Pulmonary artery endothelial cell (primary cell): ENCODE measurements at regions not wholly inside any gene's neighbourhood (a gene's known extent, or its start where the extent isn't known, plus 50 kb on each side); places are given as distances from the start of the nearest gene placed in this dataset.
"Not testable (repeated sequence)": the region's sequence is repeated elsewhere in the genome, so short reads cannot be mapped to it uniquely, and the experiment has no call there.

Experiments
- DNase-seq: peaks from one replicate; pipeline ENCODE4 v3.0.0-alpha.2; 2011; ENCODE audit warnings: low read depth, low spot score

DNA sequence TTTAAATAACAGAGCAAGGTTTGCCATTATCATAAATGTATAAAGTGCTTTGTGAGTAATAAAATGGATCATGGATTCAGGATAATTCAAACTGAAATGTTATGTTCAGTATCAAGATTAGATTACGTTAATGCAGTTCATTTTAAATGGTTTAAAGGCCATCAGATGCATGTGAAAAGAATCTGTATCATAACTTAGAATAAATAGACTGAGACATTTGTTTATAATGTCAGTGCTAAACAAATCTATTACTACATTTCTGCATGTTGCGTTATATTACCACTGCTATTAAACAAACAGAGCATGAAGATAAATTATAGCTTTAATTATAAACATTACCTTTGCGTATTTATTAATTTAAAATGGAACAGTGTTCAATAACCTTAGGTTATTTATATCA lies 160.2 kb downstream of the TOX3 start:
- DNase-seq = no peak

DNA sequence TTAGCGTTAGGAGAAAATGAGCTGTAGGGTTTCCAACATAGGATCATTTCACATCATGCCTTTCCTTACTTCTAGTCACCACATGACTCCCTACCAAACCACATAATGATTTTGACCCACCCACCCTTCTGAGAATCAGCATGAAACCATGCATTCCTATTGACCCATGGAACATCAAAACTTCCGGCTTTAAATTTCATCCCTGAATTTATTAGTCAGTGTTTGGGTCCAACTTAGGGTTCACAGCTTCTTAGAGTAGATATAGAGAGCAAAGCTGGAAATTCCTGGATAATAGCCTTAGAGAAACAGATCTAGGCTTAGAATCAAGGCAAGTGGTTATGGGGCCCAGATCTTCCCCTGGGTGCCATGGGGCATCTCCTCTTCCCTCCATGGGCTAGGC lies 162.6 kb downstream of the TOX3 start:
- DNase-seq = no peak

DNA sequence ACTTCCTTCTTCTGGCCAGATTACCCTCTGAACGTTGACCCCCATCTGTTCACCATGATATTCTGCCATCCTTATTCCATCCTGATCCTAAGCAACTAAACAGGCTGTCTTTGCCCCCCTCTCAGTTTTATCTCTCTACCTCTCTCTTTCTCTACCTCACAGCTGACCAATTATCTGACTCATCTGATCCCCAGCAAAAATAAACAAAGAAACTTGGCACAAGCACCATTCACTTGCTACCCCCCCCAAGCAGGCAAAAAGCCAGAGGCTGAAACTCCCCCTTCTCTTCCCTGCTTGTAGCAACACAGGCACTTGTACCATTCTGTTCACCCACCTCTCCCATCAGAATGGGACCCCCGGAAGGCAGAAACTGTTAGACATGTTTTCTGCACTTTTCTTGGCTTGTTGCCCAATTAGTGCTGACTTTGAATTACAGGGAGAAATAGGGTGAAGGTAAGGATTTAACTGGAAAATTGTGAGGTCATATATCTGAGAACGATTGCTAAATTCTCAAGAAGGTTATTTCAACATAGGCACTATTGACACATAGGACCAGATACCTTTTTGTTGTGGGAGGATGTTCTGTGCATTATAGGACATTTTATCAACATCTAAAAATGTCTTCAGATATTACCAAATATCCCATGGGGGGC lies 163.2 kb downstream of the TOX3 start:
- no peak for DNase-seq

DNA sequence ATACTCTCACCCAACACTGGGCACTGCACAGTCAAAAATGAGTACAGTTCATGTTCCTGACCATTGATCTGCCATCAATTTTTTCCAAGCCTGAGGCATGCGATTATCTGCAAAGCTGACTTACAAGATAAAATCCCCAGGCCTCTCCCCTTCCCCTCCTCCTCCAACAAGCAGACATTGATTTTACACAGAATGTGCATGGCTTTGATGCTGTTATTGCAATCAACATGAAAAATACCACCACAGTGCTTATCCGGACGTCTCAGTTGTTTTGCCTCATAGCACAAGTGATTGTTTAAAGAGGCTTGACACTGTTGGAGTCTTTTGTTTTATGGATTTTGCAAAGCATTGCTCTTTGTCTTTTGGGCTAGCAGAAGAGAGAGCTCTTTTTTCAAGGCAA lies 163.8 kb downstream of the TOX3 start:
- DNase-seq = no peak

DNA sequence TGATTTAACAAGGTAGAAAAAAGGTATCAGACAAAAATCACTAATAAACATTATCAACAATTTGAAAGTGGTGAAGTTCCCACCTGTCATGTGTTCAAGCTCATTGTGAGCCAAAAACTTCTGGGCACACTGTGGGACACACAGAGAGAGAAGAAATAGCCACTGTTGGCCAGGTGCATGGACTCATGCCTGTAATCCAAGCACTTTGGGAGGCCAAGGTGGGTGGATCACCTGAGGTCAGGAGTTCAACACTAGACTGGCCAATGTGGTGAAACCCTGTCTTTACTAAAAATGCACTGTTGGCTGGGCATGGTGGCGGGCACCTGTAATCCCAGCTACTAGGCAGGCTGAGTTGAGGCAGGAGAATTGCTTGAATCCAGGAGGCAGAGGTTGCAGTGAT lies 167.4 kb downstream of the TOX3 start:
- no peak for DNase-seq

DNA sequence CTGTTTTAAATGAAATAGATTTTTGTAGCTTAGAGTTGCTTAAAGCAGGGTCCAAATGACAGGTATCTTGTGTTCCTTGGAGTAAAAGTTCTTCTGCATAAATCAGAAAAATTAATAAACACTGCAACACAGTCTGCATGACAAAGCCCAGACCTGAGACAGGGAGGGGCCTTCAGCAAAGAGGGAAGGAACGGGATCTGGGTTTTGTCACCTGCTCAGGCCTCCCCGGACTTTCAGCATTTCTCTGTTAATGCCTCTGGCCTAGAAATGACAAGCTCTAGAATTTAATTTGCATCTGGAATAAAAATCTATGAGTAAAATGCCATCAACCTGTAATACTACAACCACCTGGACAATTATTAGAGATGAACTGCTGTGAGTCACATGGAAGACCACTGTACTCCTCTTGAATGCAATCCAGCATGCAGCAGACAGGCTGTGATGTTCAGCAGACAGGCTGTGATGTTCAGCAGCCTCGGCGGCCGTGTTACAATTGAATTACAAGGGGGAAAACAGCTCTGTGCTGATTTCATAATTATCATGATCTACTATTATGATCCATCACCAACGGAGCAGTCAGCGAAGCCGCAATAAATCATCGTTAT lies 170.2 kb downstream of the TOX3 start:
- DNase-seq = no peak

DNA sequence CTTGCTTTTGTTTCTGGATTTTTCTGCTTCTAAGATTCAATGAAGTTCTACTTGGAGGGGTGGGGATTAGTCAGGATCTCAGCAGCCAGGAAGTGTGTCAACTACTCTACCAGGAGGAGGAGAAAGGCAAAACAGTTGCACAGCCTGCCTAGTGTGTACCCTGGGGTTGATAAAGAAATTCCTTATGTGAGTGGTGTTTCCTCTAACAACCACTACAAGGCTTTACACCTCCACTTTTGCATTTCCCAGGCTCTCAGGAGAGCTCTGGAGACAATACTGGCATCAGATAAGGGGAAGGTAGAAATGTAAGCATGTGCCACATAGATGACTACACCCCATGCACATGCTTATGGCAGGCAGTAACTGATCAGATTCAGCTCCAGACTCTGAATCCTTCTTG lies 174.6 kb downstream of the TOX3 start:
- DNase-seq = no peak

DNA sequence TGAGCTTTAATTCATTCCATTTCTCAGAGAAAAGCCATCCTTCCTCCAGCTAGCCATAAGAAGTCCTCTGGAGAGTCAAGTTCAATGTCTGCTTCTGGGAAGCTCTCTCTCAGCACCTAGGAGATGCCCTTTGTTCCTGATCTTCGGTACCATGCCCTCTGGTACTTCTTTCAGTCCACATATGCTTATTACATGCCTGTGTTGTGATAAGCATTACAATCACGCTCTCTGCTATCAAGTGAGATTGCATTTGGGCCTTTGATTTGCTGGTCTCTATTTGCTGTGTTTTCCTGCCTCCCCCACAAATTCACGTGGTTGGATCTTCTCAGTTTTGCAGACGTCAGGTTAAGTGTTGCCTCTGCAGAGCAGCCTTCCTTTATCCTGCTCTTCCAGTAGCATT lies 178.1 kb downstream of the TOX3 start:
- DNase-seq = no peak

DNA sequence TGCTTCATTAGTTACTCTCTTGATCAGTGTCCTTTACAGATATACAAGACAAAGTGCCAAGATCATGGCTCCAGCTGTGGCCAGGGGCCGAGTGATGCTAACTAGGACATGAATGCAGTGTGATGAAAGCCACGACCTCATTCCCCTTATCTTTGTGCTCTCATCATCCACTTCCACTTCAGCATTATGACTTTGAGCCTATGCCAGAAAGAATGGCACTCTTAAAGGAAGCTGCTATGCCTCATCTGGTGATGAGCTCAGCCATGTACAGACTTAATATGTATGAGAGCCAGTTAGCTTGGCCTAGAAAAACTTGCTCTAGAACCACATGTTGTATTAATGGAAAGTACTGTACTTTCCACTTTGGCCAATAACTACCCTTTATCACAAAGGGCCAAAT lies 179.1 kb downstream of the TOX3 start:
- DNase-seq = no peak

DNA sequence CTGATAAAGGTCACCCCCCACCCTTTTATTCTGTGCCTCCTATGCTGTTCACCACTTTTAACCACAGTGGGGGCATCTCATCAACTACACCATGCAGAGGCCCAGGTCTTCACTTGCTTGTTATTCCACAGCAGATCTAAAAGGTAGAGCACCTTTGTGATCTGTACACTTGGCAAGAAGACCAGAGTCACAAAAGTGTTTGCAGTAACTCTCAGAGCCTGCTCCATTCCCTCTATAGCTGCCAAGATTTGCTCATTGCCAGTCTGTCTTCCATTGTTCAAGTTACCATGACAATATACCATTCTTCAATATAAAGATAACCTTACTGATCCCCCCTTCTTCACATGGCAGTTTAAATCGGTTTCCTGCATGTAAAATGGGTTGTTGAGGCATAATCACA lies 180.0 kb downstream of the TOX3 start:
- no peak for DNase-seq

DNA sequence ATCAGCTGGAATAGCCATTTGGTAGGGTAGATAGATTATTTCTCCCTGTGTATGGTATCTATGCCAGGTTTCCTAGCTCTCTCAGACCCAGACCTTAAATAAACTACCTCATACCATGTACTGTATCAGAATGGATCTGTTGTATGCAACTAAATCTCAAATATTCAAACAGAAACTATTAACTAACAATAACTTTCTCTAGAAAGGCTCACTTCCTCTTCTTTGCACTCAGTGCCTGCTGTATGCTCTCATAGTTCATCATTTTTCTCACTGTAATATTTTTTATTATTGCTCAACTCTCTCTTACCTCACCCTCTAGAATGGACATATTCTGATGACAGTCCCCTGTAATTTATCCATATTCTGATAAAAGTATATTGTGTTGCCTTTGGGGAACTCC lies 182.4 kb downstream of the TOX3 start:
- DNase-seq = no peak

DNA sequence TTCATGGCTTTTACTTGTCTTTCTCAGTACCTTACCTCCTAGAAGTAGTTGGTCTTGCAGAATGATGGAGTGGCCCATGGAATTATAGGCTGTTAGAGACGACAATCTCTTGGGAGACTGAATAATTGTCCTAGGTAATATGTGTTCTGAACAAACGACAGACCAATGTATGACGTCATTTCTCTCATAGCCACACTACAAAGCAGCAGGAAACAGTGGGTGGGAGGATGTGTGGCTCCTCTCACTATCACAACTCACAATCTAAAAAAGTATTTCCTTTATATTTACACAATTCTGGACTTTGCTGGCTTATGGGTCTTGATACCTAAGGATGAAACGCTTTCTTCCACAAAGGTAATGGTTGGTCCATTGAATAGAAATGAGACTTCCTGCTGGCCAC lies 183.9 kb downstream of the TOX3 start:
- DNase-seq = no peak

DNA sequence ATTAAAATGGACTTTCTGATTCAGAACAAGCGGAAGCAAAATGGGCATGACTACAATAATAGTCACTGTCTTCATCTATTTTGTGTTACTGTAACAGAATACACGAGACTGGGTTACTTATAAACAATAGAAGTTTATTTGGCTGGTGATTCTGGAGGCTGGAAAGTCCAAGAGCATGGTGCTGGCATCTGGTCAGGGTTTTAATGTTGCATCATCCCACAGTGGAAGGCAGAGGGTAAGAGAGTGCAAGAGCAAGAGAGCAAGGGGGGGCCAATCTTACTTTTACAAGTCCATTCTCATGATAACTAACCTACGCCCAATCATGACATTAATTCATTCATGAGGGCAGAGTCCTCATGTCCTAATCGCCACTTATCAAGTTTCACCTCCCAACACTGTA lies 189.2 kb downstream of the TOX3 start:
- no peak for DNase-seq

DNA sequence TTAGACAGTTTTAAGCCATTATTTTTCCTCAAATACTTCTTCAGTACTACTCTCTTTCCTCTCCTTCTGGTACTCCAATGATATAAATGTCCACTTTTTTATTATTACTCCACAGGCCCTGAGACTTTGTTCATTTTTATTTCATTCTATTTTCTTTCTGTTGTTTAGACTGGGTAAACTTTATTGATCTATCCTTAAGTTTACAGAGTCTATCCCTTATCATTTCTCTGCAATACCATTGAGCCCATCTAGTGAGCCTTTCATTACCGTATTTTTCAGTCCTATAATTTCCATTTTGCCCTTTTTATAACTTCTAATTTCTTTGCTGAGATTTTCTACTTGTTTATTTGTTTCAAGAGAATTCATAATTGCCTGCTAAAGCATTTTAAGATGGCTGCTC lies 193.7 kb downstream of the TOX3 start:
- DNase-seq = no peak

DNA sequence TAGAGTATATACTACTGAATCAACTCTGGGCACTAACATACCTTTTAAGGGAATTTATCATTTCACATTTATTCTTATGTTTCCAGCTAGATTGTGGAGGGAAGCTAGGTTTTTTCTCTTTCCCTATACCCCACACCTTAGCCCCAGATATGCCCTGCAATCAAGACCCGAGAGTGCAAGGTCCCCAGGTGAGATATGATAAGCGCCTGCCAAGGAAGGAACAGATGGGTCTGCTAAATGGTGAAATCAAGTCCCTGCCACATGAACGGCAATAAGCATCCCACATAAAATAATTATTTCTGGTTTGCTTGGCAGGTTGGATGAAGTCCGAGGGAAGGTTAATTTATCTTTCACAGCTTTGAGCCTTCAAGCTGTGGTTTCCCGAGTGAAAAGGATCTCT lies 195.5 kb downstream of the TOX3 start:
- no peak for DNase-seq

DNA sequence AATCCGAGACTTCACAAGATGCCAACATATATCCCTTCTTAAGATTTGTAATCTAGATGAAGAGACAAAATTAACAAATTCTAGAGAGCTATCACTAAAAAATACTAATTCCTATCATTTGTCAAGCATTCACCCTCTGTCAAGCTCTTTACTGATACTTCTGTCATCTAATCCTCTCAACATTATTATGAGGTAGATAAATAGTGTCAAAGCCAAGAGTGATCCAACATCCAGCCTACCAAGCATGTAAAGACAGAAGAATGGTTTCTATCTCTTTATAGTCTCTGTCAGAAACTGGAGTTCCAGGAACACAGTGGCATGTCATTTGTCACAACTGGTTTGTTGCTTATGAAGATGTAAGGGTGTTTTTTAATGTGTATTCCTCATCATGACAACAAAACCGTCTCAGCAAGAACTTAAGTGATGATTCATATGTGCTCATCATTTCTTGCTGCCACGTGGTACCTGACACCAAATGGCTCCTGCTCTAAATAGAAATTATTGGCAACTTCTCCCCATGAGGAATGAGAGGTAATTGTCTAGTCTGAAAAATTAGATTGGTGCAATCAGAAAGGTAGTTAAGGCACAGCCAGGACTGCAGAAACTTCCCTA lies 196.8 kb downstream of the TOX3 start:
- no peak for DNase-seq

DNA sequence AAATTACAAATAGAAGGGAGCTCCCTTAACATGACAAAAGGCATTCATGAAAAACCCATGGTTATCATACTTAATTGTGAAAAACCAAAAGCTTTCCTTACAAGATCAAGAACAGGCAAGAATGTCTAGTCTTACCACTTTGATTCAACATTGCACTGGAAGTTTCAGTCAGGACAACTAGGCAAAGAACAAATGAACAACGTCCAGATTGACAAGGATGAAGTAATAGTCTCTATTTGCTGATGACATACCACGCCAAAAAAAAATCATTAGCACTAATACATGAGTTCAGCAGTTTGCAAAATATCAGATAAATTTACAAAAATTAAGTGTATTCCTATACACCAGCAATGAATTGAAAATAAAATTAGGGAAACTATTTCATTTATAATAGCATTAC lies 200.2 kb downstream of the TOX3 start:
- DNase-seq = no peak

DNA sequence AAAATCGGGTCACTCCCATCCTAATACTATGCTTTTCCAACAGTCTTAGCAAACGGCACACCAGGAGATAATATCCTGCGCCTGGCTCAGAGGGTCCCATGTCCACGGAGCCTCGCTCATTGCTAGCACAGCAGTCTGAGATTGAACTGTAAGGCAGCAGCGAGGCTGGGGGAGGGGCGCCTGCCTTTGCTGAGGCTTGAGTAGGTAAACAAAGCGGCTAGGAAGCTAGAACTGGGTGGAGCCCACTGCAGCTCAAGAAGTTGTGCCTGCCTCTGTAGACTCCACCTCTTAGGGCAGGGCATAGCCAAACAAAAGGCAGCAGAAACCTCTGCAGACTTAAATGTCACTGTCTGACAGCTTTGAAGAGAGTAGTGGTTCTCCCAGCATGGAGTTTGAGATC lies 213.3 kb downstream of the TOX3 start:
- not testable (repeated sequence) for DNase-seq

DNA sequence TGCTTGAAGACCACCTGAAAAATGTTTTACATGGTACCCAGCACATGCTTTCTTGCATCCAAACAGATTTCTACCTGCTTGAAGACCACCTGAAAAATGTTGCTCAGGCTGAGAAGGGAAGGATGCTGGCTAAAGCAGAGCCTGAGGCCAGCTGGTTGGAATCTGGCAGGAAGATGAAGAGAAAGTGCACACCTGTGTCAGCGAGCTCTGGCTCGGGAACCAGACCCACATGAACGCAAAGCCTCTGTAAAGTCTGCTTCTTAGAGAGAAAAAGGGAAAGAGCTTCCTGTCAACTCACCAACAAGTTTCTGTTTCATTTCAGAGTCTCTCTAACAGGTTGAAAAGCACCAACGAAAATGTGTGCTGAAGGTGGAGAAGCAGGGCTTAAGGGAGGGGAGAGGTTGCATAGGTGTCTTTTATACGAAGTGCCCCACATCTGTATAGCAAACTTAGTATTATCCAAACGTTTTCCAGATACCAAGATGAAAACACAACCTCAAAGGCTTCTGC lies 226.0 kb downstream of the TOX3 start:
- no peak for DNase-seq

DNA sequence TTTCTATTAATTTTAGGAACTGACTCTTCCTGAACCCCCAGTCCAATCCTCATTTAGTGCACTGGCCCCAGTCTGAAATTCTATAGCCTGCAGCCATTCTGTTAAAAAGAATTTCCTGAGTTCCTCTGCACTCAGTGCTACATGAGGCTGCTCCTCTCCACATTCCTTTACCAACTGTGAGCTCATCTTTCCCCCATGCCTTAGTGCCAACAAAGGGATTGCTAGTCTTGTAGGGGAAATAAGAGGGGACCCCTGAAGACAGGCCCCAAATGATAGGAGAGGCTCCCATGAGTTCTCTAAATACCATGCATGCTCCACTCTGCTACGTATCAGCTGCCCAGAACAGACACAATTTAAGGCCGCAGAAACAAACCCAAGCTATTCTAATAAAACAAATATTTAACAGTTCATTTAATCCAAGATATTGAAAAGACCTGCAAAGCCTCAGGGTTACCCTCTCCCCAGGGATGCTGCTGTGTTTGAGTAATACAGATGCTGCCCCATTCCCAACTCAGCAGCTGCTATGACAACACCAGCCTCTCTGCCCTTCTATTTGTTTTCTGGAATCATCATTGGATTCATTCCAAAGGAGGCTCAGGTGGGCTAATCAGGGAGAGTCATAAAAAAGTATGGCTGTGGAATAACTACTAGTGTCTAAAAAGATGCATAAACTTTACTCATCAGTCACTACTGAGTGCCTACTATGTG lies 228.5 kb downstream of the TOX3 start:
- no peak for DNase-seq

DNA sequence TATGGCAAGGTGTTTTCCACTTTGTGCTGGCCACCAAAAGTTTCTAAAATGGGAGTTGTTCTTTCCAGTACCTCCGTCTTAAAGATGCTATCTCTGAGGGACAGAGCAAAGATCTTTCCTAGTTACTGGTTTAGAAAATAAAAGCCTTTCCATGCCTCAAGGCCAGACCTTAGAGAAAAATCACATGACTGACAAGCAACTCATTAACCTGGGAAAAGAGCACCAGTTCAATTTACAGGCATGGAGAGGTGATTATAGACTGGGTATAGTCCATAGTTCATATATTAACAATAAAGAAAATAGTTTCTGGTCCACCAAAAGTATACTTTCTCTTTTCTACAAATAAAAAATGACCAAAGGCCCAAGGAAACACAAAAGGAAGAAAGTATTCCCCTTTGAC lies 230.7 kb downstream of the TOX3 start:
- DNase-seq = no peak

DNA sequence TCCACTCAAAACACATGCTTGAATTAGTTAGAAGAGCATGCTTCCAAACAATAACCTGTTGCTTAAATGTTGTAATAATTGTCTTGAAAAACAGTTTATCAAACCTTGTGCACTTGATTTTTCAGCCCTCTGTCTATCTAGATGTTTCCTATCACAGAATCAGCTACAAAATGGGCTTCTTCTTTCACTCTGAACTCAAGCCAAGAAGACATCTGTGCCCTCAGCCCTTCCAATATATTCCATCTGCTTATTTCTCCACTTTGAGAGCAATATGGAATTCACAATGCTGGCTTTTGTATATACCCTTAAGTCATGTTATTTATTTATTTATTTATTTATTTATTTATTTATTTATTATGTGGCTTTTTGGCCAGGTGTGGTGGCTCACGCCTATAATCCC lies 234.2 kb downstream of the TOX3 start:
- DNase-seq = no peak
